Activated B cell treated with CpG ODN at 0.5 μM for 24 hours (primary cell): ENCODE measurements at regions not wholly inside any gene's neighbourhood (a gene's known extent, or its start where the extent isn't known, plus 50 kb on each side); places are given as distances from the start of the nearest gene placed in this dataset.

Experiments
- ATAC-seq: fragments of 200-7000 bp; cut with Tn5 transposase; one replicate; pipeline ENCODE4 v1.10.0; 2021; ENCODE audit warnings: low read depth, mild to moderate bottlenecking, moderate library complexity
- CTCF ChIA-PET: fragments of 350-600 bp; sonication (Branson Sonifier 250); formaldehyde crosslinking; loops from one replicate; lab custom pipeline; 2021; ENCODE audit warnings: antibody characterized with exemption; lab: Charles Lee
- POLR2A ChIA-PET: fragments of 350-600 bp; sonication (Branson Sonifier 250); formaldehyde crosslinking; loops from one replicate; lab custom pipeline; 2021; ENCODE audit warnings: antibody characterized with exemption; lab: Charles Lee
- DNase-seq: peaks from one replicate; pipeline ENCODE4 v3.0.0; 2022
- H3K27ac Mint-ChIP-seq: one replicate; pipeline ENCODE4 v1.8.0; 2020; ENCODE audit warnings: mixed read lengths
- H3K27me3 Mint-ChIP-seq: one replicate; pipeline ENCODE4 v1.8.0; 2021; ENCODE audit warnings: mixed read lengths
- H3K36me3 Mint-ChIP-seq: one replicate; pipeline ENCODE4 v1.8.0; 2021; ENCODE audit warnings: low read depth, mixed read lengths
- H3K4me1 Mint-ChIP-seq: one replicate; pipeline ENCODE4 v1.8.0; 2021; ENCODE audit warnings: mixed read lengths
- H3K4me3 Mint-ChIP-seq: one replicate; pipeline ENCODE4 v1.8.0; 2020; ENCODE audit warnings: mild to moderate bottlenecking, mixed read lengths
- H3K9me3 Mint-ChIP-seq: one replicate; pipeline ENCODE4 v1.8.0; 2020; ENCODE audit warnings: mixed read lengths
- intact Hi-C: fragments of 100-400 bp; cut with micrococcal nuclease; formaldehyde crosslinking; loops from one replicate; pipeline ENCODE4 v1.15.1; 2024
- TF ChIP-seq, protein P1 (sequence below): fragments of 200-600 bp; IDR thresholded peaks from one replicate; pipeline ENCODE4 v1.8.0; 2022; ENCODE audit warnings: antibody characterized with exemption, mild to moderate bottlenecking

DNA sequence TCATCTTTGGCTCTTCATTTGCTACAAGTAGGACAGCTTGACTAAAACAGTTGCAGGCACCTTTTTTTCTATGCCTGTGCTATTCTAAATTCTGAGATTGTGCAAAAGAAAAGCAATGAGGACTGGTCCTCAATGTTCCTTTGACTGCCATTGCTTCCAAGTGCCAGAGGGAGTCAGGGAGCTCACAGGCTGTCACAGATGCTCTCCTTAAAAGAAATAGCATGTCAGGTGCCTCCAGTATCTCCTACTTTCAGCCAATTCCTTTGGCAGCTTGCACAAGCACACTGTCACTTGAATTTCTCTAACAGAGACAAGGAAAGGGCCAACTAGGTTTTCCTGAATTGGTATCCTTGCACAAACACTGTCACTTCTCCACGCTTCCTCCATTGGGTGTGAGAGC, 228.2 kb downstream of the ADGRA3 start:
- Mint-ChIP-seq H3K9me3 (peaks cover 4% of the 10 kb centered on the region), H3K4me1 (no peaks in the 10 kb centered on the region), H3K27ac (no peak overlapping the region), H3K36me3 (no peaks in the 10 kb centered on the region), H3K27me3 (no peaks in the 10 kb centered on the region), H3K4me3 (no peak overlapping the region)
- ChIA-PET CTCF (no interaction called here), POLR2A (no interaction called here)
- TF ChIP-seq, protein P1, sequence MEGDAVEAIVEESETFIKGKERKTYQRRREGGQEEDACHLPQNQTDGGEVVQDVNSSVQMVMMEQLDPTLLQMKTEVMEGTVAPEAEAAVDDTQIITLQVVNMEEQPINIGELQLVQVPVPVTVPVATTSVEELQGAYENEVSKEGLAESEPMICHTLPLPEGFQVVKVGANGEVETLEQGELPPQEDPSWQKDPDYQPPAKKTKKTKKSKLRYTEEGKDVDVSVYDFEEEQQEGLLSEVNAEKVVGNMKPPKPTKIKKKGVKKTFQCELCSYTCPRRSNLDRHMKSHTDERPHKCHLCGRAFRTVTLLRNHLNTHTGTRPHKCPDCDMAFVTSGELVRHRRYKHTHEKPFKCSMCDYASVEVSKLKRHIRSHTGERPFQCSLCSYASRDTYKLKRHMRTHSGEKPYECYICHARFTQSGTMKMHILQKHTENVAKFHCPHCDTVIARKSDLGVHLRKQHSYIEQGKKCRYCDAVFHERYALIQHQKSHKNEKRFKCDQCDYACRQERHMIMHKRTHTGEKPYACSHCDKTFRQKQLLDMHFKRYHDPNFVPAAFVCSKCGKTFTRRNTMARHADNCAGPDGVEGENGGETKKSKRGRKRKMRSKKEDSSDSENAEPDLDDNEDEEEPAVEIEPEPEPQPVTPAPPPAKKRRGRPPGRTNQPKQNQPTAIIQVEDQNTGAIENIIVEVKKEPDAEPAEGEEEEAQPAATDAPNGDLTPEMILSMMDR = no peak
- intact Hi-C loops = no loop called here
- DNase-seq (no peak), ATAC-seq (no peak)

DNA sequence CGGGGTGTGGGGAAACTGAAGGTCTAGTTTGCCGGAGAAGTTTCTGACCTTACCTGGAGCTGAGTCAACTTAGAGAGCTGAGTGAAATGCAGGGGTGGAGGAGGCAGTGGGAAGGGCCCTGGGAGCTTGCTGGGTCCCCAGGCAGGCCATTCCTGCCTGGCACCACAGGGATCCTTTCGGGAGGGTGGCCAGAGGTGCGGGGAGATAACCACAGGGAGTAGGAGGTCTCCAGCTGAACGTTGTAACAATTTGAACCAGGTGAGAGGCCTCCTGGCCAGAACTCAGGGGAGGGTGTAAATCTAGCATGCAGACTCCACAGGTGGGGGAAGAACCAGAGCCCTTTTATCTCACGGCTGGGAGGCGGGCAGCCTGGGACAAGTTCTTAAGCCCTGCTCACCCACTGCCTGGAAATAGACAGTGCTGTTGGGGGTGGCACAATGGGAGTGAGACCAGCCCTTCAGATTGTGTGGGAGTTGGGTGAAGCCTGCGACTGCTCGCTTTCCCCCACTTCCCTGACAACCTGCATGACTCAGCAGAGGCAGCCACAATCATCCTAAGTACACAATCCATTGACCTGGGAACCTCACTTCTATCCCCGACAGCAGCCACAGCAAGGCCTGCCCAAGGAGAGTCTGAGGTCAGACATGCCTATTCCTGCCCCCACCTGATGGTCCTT, 247.4 kb downstream of the ADGRA3 start:
- Mint-ChIP-seq H3K27ac (no peak overlapping the region), H3K4me1 (no peaks in the 10 kb centered on the region), H3K36me3 (no peaks in the 10 kb centered on the region), H3K9me3 (peaks cover 8% of the 10 kb centered on the region), H3K4me3 (no peak overlapping the region), H3K27me3 (no peaks in the 10 kb centered on the region)
- intact Hi-C loops = no loop called here
- ChIA-PET POLR2A (no interaction called here), CTCF (no interaction called here)
- ATAC-seq = no peak
- no peak for DNase-seq
- TF ChIP-seq, protein P1 = no peak

DNA sequence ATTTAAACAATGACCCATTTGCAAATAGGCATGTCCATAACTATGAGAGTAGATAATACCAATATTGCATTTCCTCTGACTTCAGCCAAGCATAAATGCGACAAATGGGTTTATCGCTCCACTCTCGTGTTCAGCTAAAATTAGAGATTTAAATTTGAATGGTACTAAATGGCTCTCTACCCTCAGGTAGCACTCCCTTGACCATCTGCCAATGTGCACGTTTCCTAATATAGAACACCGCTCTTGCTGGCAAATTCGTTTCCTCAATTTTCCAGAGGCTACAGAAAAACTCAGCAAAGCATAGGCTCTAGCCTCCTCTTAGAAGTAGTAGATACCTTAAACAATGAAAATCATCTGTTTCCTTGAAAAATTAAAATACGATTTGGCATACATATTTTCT, 251.6 kb downstream of the ADGRA3 start:
- Mint-ChIP-seq H3K36me3 (no peaks in the 10 kb centered on the region), H3K4me1 (no peaks in the 10 kb centered on the region), H3K27ac (no peak overlapping the region), H3K27me3 (no peaks in the 10 kb centered on the region), H3K4me3 (no peak overlapping the region), H3K9me3 (peaks cover 13% of the 10 kb centered on the region)
- TF ChIP-seq, protein P1 = no peak
- intact Hi-C loops = no loop called here
- CTCF ChIA-PET = no interaction called here
- DNase-seq (no peak), ATAC-seq (no peak)
- POLR2A ChIA-PET = no interaction called here

DNA sequence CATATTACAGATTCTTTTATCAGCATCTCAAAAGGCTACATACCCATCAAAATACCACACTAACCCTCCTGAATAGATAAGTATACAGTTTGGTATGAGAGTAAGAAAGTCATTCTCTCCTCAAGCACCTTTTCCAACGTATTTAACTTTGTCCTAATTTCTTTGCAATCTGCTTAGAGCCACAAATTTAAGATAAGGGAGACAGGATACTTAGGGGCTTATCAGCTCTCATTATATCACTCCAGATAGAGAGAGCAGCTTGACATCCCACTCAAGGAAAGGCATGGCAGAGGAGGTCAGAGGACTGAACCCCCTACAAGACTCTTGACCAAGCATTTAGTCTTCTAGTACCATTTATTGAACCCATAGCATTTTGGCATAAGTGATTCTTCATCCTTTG, 262.4 kb downstream of the ADGRA3 start:
- no peak for DNase-seq
- POLR2A ChIA-PET = no interaction called here
- intact Hi-C loops = no loop called here
- H3K9me3 Mint-ChIP-seq = peaks cover 4% of the 10 kb centered on the region
- TF ChIP-seq, protein P1 = no peak
- H3K4me3 Mint-ChIP-seq = no peak overlapping the region
- ATAC-seq = no peak
- no peaks in the 10 kb centered on the region for H3K36me3 Mint-ChIP-seq
- no peaks in the 10 kb centered on the region for H3K4me1 Mint-ChIP-seq
- CTCF ChIA-PET = no interaction called here
- H3K27me3 Mint-ChIP-seq = no peaks in the 10 kb centered on the region
- H3K27ac Mint-ChIP-seq = no peak overlapping the region

DNA sequence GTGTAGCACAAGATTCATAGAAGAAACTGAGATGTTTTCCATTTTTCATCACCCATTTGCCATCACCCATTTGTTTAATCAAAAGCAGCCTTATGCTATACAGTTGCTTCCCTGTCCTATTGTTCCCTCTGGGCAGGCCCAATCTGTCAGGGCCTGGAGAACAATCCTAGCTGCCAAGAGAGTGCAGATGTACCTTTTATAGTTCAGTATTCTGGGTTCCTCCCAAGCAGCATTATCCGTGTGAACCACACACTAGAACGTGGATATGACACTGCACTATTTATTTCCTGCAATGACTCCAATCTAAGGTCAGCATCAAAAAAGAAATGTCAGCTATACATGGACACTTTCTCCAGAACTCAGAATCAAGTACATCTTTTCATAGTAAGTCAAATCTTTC, 269.0 kb downstream of the ADGRA3 start:
- POLR2A ChIA-PET = no interaction called here
- intact Hi-C loops = no loop called here
- ATAC-seq (no peak), DNase-seq (no peak)
- TF ChIP-seq, protein P1 = no peak
- Mint-ChIP-seq H3K4me3 (no peak overlapping the region), H3K9me3 (peaks cover 2% of the 10 kb centered on the region), H3K27ac (no peak overlapping the region), H3K36me3 (no peaks in the 10 kb centered on the region), H3K27me3 (no peaks in the 10 kb centered on the region), H3K4me1 (no peaks in the 10 kb centered on the region)
- CTCF ChIA-PET = no interaction called here
